SU-DHL-6 (cell line): ENCODE measurements at regions not wholly inside any gene's neighbourhood (a gene's known extent, or its start where the extent isn't known, plus 50 kb on each side); places are given as distances from the start of the nearest gene placed in this dataset.
"Not testable (repeated sequence)": the region's sequence is repeated elsewhere in the genome, so short reads cannot be mapped to it uniquely, and the experiment has no call there.

Experiments
- H2AFZ ChIP-seq: fragments of 200-600 bp; sonication (generic); 2 replicates; pipeline ENCODE4 v1.6.1; 2014; ENCODE audit warnings: low read depth, mild to moderate bottlenecking, moderate library complexity, mixed read lengths, antibody characterized with exemption, low read length; ENCODE audit not compliant: severe bottlenecking
- H3F3A ChIP-seq: fragments of 200-600 bp; shearing (Covaris generic); 2 replicates; pipeline ENCODE4 v1.6.0; 2016; ENCODE audit warnings: antibody characterized with exemption, mild to moderate bottlenecking; ENCODE audit not compliant: insufficient read depth
- H3K27ac ChIP-seq: fragments of 200-600 bp; sonication (generic); 2 replicates; pipeline ENCODE4 v1.5.1; 2016; ENCODE audit warnings: low read depth, mild to moderate bottlenecking, low read length, moderate library complexity, mixed read lengths
- H3K27me3 ChIP-seq: fragments of 200-600 bp; sonication (generic), shearing (Covaris generic); 2 replicates; pipeline ENCODE4 v1.6.0; 2014; ENCODE audit warnings: mild to moderate bottlenecking, low read length
- H3K36me3 ChIP-seq: fragments of 200-600 bp; sonication (generic); 2 replicates; pipeline ENCODE4 v1.6.1; 2014; ENCODE audit warnings: mild to moderate bottlenecking, low read length, mixed read lengths
- H3K4me2 ChIP-seq: fragments of 300-600, 200-600 bp; shearing (Covaris generic), sonication (generic); 2 replicates; pipeline ENCODE4 v1.6.0; 2014; ENCODE audit warnings: low read length, low read depth, mild to moderate bottlenecking; ENCODE audit not compliant: poor library complexity, severe bottlenecking
- H3K4me3 ChIP-seq: fragments of 200-600 bp; sonication (generic); 2 replicates; pipeline ENCODE4 v1.5.1; 2014; ENCODE audit warnings: antibody characterized with exemption, low read length, mild to moderate bottlenecking, mixed read lengths; ENCODE audit not compliant: insufficient read depth, poor library complexity, severe bottlenecking
- H3K79me2 ChIP-seq: fragments of 200-600 bp; sonication (generic); 2 replicates; pipeline ENCODE4 v1.6.1; 2014; ENCODE audit warnings: mild to moderate bottlenecking, low read length, moderate library complexity; ENCODE audit not compliant: insufficient read depth
- H3K9ac ChIP-seq: fragments of 200-600 bp; sonication (generic); 2 replicates; pipeline ENCODE4 v1.7.0; 2014; ENCODE audit warnings: mild to moderate bottlenecking, low read length
- H3K9me2 ChIP-seq: fragments of 200-600 bp; sonication (generic); replicated peaks from 2 replicates; pipeline ENCODE4 v1.6.1; 2014; ENCODE audit warnings: low read length; ENCODE audit not compliant: insufficient read depth
- H3K9me3 ChIP-seq: fragments of 200-600 bp; sonication (generic); 2 replicates; pipeline ENCODE4 v1.6.1; 2014; ENCODE audit warnings: low read length, mixed read lengths; ENCODE audit not compliant: insufficient read depth
- H4K20me1 ChIP-seq: fragments of 200-600 bp; sonication (generic); 2 replicates; pipeline ENCODE4 v1.6.1; 2014; ENCODE audit warnings: low read depth, mild to moderate bottlenecking, antibody characterized with exemption, low read length, moderate library complexity, mixed read lengths
- EZH2phosphoT487 ChIP-seq: fragments of 200-600 bp; sonication (generic), shearing (Covaris generic); conservative IDR thresholded peaks from 2 replicates; pipeline ENCODE4 v1.6.1; 2018; ENCODE audit warnings: mild to moderate bottlenecking, antibody characterized with exemption, low read length, moderate library complexity, mixed read lengths
- TF ChIP-seq, protein P1 (sequence below): fragments of 200-600 bp; sonication (generic); IDR thresholded peaks from one replicate; pipeline ENCODE4 v1.5.1; 2017; ENCODE audit warnings: antibody characterized with exemption, mild to moderate bottlenecking, low read length, moderate library complexity; ENCODE audit not compliant: insufficient read depth, poor library complexity, severe bottlenecking

DNA sequence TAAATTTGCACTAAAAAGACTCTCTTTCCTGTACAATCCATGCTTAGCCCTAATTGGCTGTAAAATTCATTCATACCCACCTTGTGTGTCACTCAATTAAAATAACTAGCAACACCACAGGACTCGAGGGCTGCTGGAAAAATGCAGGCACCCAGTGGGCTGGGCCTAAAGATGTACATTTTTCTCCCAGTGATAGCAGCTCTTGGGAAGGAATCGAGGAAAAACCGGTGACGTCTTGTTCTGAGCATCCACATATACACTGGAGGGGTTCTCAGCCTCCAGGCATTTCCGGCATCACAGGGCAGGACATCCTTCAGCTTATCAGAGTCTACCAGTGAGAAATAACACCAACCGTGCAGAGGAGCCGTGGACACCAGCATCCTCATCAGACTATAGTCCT lies 85.8 kb upstream of the PITRM1 start:
- Histone ChIP-seq H3K9me2 (no peaks in the 10 kb centered on the region), H3K4me3 (no peak overlapping the region), H3K27ac (no peak overlapping the region), H3K4me2 (no peak overlapping the region), H3K9ac (no peak overlapping the region), H3K79me2 (no peaks in the 10 kb centered on the region), H3F3A (no peaks in the 10 kb centered on the region), H4K20me1 (no peaks in the 10 kb centered on the region), H2AFZ (no peak overlapping the region), H3K27me3 (no peaks in the 10 kb centered on the region), H3K9me3 (no peaks in the 10 kb centered on the region), H3K36me3 (no peaks in the 10 kb centered on the region)
- TF ChIP-seq, protein P1, sequence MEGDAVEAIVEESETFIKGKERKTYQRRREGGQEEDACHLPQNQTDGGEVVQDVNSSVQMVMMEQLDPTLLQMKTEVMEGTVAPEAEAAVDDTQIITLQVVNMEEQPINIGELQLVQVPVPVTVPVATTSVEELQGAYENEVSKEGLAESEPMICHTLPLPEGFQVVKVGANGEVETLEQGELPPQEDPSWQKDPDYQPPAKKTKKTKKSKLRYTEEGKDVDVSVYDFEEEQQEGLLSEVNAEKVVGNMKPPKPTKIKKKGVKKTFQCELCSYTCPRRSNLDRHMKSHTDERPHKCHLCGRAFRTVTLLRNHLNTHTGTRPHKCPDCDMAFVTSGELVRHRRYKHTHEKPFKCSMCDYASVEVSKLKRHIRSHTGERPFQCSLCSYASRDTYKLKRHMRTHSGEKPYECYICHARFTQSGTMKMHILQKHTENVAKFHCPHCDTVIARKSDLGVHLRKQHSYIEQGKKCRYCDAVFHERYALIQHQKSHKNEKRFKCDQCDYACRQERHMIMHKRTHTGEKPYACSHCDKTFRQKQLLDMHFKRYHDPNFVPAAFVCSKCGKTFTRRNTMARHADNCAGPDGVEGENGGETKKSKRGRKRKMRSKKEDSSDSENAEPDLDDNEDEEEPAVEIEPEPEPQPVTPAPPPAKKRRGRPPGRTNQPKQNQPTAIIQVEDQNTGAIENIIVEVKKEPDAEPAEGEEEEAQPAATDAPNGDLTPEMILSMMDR: no peak
- TF ChIP-seq EZH2phosphoT487: no peak

DNA sequence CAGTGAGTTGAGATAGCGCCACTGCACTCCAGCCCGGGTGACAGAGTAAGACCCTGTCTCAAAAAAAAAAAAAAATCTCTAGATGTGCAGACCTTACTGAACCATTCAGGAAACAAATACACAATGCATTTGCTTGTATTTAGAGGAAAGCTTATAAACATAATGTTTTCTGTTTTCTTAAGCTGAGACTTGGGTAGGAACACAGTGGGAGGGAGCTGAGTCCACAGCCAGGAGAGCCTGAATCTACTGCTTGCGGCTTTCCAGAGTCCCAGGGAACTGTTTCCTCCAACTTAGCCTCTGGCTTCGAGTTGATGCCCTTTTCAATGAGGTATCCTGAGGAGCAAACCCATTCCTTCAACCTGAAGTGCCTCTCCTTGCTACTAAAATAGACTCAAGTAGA lies 83.0 kb upstream of the PITRM1 start:
- Histone ChIP-seq H3K4me2 (no peak overlapping the region), H3K27ac (no peak overlapping the region), H3F3A (no peaks in the 10 kb centered on the region), H4K20me1 (no peaks in the 10 kb centered on the region), H3K36me3 (no peaks in the 10 kb centered on the region), H2AFZ (no peak overlapping the region), H3K27me3 (no peaks in the 10 kb centered on the region), H3K9me3 (no peaks in the 10 kb centered on the region), H3K4me3 (no peak overlapping the region), H3K9me2 (no peaks in the 10 kb centered on the region), H3K9ac (no peak overlapping the region), H3K79me2 (no peaks in the 10 kb centered on the region)
- TF ChIP-seq EZH2phosphoT487: no peak
- TF ChIP-seq, protein P1: no peak

DNA sequence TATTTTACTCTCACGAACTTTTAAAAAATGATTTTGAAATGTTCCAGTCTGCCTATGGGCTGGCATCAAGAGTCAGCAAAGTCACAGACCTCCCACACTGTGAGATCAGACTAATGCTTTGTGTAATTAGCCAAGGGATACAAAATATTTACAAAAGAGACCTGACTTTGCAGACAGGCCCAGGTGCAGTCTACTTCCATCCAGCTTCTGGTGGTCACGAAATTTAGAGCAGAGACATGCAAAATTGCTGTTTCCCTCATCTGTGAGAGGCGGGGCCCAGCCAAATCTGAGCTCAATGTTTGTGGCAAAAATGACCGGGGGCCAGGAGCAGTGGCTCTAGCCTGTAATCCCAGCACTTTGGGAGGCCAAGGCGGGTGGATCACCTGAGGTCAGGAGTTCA lies 82.5 kb upstream of the PITRM1 start:
- H3K27me3 ChIP-seq: no peaks in the 10 kb centered on the region

DNA sequence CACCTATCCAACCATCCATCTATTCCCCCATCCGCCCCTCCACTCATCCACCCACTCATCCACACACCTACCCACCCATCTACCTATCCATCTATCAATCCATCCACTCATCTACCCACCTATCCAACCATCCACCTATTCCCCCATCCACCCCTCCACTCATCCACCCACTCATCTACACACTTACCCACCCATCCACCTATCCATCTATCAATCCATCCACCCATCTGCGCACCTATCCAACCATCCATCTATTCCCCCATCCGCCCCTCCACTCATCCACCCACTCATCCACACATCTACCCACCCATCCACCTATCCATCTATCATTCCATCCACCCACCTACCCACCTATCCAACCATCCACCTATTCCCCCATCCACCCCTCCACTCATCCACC lies 81.4 kb upstream of the PITRM1 start:
- H3K27ac ChIP-seq, H4K20me1 ChIP-seq, H3K4me3 ChIP-seq, H3K9me2 ChIP-seq, H3K79me2 ChIP-seq, H3K4me2 ChIP-seq, H2AFZ ChIP-seq, H3K36me3 ChIP-seq, H3K9ac ChIP-seq, H3F3A ChIP-seq, H3K9me3 ChIP-seq, H3K27me3 ChIP-seq: not testable (repeated sequence)

More for the DNA sequence above, 82.5 kb upstream of the PITRM1 start:
- H3K27ac ChIP-seq: no peak overlapping the region
- H3K9ac ChIP-seq: no peak overlapping the region
- H3K9me3 ChIP-seq: no peaks in the 10 kb centered on the region
- H3K79me2 ChIP-seq: no peaks in the 10 kb centered on the region
- H2AFZ ChIP-seq: no peak overlapping the region
- no peak overlapping the region for H3K4me3 ChIP-seq
- no peaks in the 10 kb centered on the region for H3K36me3 ChIP-seq
- H3K9me2 ChIP-seq: no peaks in the 10 kb centered on the region
- H3K4me2 ChIP-seq: no peak overlapping the region
- H4K20me1 ChIP-seq: no peaks in the 10 kb centered on the region
- H3F3A ChIP-seq: no peaks in the 10 kb centered on the region
- TF ChIP-seq EZH2phosphoT487: no peak
- TF ChIP-seq, protein P1: no peak
